ENCODE measurements at regions not wholly inside any gene's neighbourhood (a gene's known extent, or its start where the extent isn't known, plus 50 kb on each side); places are given as distances from the start of the nearest gene placed in this dataset.

DNA sequence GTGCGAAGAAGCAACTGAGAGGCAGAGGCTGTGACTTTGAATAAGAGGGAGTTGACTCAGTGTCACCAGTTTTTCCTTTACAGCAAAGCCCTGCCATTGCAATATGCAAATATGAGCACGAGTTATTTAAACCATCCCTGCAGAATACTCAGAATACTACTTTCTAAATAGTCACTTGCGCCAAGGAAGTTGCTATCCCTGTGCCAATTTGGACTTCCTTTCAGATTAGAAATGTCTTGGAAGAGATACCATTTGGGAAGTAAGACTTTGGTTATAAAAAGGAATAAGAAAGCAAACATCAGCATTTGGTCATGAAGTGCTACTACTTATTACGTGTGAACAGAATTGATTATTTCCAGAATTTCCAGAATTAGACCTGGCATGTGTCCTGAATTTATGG lies 151.8 kb upstream of the MYT1L start:
- TF ChIP-seq, protein P1, sequence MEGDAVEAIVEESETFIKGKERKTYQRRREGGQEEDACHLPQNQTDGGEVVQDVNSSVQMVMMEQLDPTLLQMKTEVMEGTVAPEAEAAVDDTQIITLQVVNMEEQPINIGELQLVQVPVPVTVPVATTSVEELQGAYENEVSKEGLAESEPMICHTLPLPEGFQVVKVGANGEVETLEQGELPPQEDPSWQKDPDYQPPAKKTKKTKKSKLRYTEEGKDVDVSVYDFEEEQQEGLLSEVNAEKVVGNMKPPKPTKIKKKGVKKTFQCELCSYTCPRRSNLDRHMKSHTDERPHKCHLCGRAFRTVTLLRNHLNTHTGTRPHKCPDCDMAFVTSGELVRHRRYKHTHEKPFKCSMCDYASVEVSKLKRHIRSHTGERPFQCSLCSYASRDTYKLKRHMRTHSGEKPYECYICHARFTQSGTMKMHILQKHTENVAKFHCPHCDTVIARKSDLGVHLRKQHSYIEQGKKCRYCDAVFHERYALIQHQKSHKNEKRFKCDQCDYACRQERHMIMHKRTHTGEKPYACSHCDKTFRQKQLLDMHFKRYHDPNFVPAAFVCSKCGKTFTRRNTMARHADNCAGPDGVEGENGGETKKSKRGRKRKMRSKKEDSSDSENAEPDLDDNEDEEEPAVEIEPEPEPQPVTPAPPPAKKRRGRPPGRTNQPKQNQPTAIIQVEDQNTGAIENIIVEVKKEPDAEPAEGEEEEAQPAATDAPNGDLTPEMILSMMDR (IDR thresholded peaks at IDR 0.05) = no peak
- no peaks in the 10 kb centered on the region for H3K36me3 Mint-ChIP-seq (ENCODE audit: low read depth)
- no peak overlapping the region for H3K27ac Mint-ChIP-seq
- no peak overlapping the region for H3K4me3 Mint-ChIP-seq
- H3K27me3 Mint-ChIP-seq (ENCODE audit: low read depth, poor library complexity) = peaks cover 11% of the 10 kb centered on the region
- DNase-seq = no peak
- no peaks in the 10 kb centered on the region for H3K4me1 Mint-ChIP-seq
- H3K9me3 Mint-ChIP-seq = peaks cover 17% of the 10 kb centered on the region

DNA sequence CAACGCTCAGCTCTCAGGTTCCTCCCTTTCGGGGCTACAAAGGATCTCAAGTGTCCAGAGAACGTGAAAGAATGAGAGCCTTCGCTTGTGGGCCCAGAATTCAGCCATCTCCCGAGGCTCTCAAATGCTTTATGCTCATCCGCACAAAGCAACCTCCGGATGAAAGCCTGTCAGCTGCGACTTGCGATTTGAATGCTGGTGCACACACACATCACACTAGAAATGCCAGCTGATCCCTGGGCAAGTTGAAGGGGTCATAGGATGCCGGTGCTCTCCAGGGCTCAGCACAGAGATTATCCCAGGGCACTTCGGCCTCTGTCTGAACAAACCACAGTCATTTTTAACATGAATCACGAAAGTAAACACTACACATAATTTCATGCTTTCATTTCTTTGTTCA lies 141.8 kb upstream of the MYT1L start:
- H3K9me3 Mint-ChIP-seq = no peaks in the 10 kb centered on the region
- H3K4me3 Mint-ChIP-seq = no peak overlapping the region
- no peak for DNase-seq
- H3K27ac Mint-ChIP-seq = no peak overlapping the region
- H3K4me1 Mint-ChIP-seq = peaks cover 5% of the 10 kb centered on the region
- peaks cover 14% of the 10 kb centered on the region for H3K27me3 Mint-ChIP-seq (ENCODE audit: low read depth, poor library complexity)
- TF ChIP-seq, protein P1 (IDR thresholded peaks at IDR 0.05) = no peak
- no peaks in the 10 kb centered on the region for H3K36me3 Mint-ChIP-seq (ENCODE audit: low read depth)

DNA sequence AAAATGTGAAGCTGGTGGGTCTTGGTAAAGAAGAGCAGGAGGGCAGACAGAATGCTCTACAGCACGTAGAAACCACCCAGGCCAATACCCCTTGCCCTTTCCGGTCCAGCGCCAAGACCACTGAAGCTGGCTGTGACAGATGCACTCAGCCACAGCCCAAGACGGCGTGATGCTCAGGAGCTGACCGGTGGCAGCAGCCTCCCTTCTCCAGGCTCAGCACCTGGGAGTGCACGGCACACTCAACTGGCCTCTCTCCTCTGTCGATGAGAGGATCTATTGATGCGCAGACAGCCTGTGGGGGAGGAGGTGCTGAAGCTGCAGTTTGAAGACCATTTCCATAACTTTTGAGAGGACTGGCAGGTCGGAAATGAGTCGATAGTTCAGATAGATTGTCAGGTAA lies 141.0 kb upstream of the MYT1L start:
- DNase-seq = peak; percentile 8
- Mint-ChIP-seq H3K27me3 (ENCODE audit: low read depth, poor library complexity) (peaks cover 14% of the 10 kb centered on the region), H3K9me3 (no peaks in the 10 kb centered on the region), H3K4me3 (no peak overlapping the region), H3K4me1 (peaks cover 5% of the 10 kb centered on the region), H3K36me3 (ENCODE audit: low read depth) (no peaks in the 10 kb centered on the region), H3K27ac (no peak overlapping the region)
- TF ChIP-seq, protein P1 (IDR thresholded peaks at IDR 0.05) = no peak

DNA sequence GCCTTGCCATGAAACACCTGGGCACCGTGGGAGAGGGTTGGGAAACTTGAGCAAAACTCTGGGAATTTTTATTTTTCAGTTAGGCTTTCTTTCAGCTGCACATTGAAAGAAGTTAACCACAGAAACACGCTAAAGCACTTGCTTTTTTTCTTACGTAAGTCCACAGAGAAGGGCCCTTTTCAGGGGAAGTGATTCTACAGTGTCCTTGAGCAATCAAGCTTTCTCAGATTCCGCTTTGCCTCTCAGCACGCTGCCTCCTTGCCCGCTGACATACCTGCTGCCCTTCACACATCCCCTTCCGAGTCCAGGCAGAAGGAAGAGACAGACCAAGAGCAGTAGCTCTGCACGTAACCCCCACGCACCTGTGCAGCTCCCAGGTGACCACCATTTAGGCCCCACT lies 135.5 kb upstream of the MYT1L start:
- peaks cover 7% of the 10 kb centered on the region for H3K27me3 Mint-ChIP-seq (ENCODE audit: low read depth, poor library complexity)
- H3K4me3 Mint-ChIP-seq = no peak overlapping the region
- no peaks in the 10 kb centered on the region for H3K36me3 Mint-ChIP-seq (ENCODE audit: low read depth)
- no peaks in the 10 kb centered on the region for H3K4me1 Mint-ChIP-seq
- H3K27ac Mint-ChIP-seq = no peak overlapping the region
- no peaks in the 10 kb centered on the region for H3K9me3 Mint-ChIP-seq
- DNase-seq = no peak
- TF ChIP-seq, protein P1 (IDR thresholded peaks at IDR 0.05) = no peak

DNA sequence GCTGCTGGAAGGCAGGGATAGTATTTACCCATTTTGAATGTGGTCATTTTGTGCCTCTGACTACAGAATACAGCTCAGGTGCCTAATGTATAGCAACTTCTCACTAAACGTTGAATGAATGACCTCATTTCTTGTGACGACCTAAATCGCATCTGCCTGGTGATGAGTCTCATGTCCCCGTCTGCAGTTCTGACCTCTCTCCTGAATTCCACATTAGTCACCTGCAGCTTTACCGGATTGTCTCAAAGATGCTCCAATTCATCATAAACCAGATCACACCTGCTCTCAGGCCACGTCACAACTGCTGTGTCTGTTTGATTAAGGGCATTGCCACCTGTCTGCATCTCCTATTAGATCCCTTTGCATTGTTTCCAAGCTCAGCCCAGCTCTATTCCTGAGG lies 133.6 kb upstream of the MYT1L start:
- no peak for DNase-seq
- no peaks in the 10 kb centered on the region for H3K9me3 Mint-ChIP-seq
- no peaks in the 10 kb centered on the region for H3K36me3 Mint-ChIP-seq (ENCODE audit: low read depth)
- H3K27me3 Mint-ChIP-seq (ENCODE audit: low read depth, poor library complexity) = peaks cover 7% of the 10 kb centered on the region
- H3K4me3 Mint-ChIP-seq = no peak overlapping the region
- no peaks in the 10 kb centered on the region for H3K4me1 Mint-ChIP-seq
- TF ChIP-seq, protein P1 (IDR thresholded peaks at IDR 0.05) = no peak
- H3K27ac Mint-ChIP-seq = no peak overlapping the region

DNA sequence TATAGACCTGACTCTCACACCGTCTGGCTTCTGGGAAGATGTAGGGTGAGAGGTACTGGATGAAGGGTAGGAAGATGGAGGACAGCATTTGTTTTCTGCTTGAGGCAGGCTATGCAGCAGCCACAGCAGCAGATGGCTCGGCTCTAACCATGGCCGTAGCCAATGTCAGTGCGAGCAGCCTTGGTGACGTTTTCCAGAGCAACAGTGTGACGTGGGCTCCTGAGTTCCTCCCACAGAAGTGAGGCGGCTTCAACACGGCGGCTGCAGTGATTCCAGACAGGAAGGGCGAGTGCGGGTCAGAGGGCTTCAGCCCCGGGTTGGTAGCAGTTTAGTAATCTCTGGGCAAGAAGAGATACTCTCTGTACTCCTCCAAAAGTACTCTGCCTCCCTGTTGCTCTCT lies 133.0 kb upstream of the MYT1L start:
- TF ChIP-seq, protein P1 (IDR thresholded peaks at IDR 0.05) = no peak
- Mint-ChIP-seq H3K4me1 (no peaks in the 10 kb centered on the region), H3K36me3 (ENCODE audit: low read depth) (no peaks in the 10 kb centered on the region), H3K9me3 (no peaks in the 10 kb centered on the region), H3K4me3 (no peak overlapping the region), H3K27ac (no peak overlapping the region), H3K27me3 (ENCODE audit: low read depth, poor library complexity) (peaks cover 9% of the 10 kb centered on the region)
- DNase-seq = no peak

Data from nephron progenitor cell (in vitro differentiated cells).